HG03432 (cell line): ENCODE measurements at regions not wholly inside any gene's neighbourhood (a gene's known extent, or its start where the extent isn't known, plus 50 kb on each side); places are given as distances from the start of the nearest gene placed in this dataset.

Experiments used
- ATAC-seq: cut with Tn5 transposase; IDR thresholded peaks from one replicate; pipeline ENCODE4 v1.9.1; 2021; ENCODE audit warnings: mild to moderate bottlenecking, moderate library complexity; ENCODE audit not compliant: unreplicated experiment

GRCh38 chr14:46306267-46306666, 345.3 kb downstream of the RPL10L start:
- no peak for ATAC-seq

- ATAC-seq = no peak
Observed at GRCh38 chr14:46300765-46301164, 350.8 kb downstream of the RPL10L start.

- ATAC-seq = no peak
Observed at GRCh38 chr14:46290706-46291105, 360.9 kb downstream of the RPL10L start.

- no peak for ATAC-seq
Observed at GRCh38 chr14:46279776-46280175, 371.8 kb downstream of the RPL10L start.

- no peak for ATAC-seq
Observed at GRCh38 chr14:46279327-46279726, 372.3 kb downstream of the RPL10L start.

- no peak for ATAC-seq
Observed at GRCh38 chr14:46259536-46259935, 392.0 kb downstream of the RPL10L start.

- no peak for ATAC-seq
Observed at GRCh38 chr14:46256381-46256780, 395.2 kb downstream of the RPL10L start.

GRCh38 chr14:46250113-46250703, 401.4 kb downstream of the RPL10L start:
- no peak for ATAC-seq

- ATAC-seq = no peak
Observed at GRCh38 chr14:46248001-46248630, 403.5 kb downstream of the RPL10L start.

- ATAC-seq = no peak
Observed at GRCh38 chr14:46245276-46245675, 406.3 kb downstream of the RPL10L start.

GRCh38 chr14:46233786-46234185, 417.8 kb downstream of the RPL10L start:
- no peak for ATAC-seq

- no peak for ATAC-seq
Observed at GRCh38 chr14:46230540-46230939, 421.0 kb downstream of the RPL10L start.

- ATAC-seq = no peak
Observed at GRCh38 chr14:46215801-46216200, 435.8 kb downstream of the RPL10L start.

GRCh38 chr14:46198676-46199075, 452.9 kb downstream of the RPL10L start:
- no peak for ATAC-seq

GRCh38 chr14:46197856-46198255, 453.7 kb downstream of the RPL10L start:
- no peak for ATAC-seq
